GM23338 (cell line): ENCODE measurements at regions not wholly inside any gene's neighbourhood (a gene's known extent, or its start where the extent isn't known, plus 50 kb on each side); places are given as distances from the start of the nearest gene placed in this dataset.

Experiments used
- ATAC-seq: fragments of 200-7000 bp; cut with Tn5 transposase; 3 replicates; pipeline ENCODE4 v1.9.1; 2020
- DNase-seq: peaks from one replicate; pipeline ENCODE4 v3.0.0-alpha.2; 2015; ENCODE audit warnings: low spot score
- H2AFZ ChIP-seq: fragments of 200-600 bp; sonication (generic); 2 replicates; pipeline ENCODE4 v1.8.0; 2016; ENCODE audit warnings: antibody characterized with exemption, mild to moderate bottlenecking, moderate library complexity
- H3F3A ChIP-seq: fragments of 200-600 bp; sonication (generic); replicated peaks from 2 replicates; pipeline ENCODE4 v1.8.0; 2017; ENCODE audit warnings: antibody characterized with exemption, mixed run types, low read depth
- H3K27ac ChIP-seq: fragments of 200-600 bp; sonication (generic); 2 replicates; pipeline ENCODE4 v1.6.1; 2016; ENCODE audit warnings: low read depth
- H3K27me3 ChIP-seq: fragments of 200-600 bp; sonication (generic); 2 replicates; pipeline ENCODE4 v1.8.0; 2016; ENCODE audit warnings: mild to moderate bottlenecking, mixed run types, moderate library complexity; ENCODE audit not compliant: insufficient read depth
- H3K36me3 ChIP-seq: fragments of 200-600 bp; sonication (generic); 2 replicates; pipeline ENCODE4 v1.8.0; 2016; ENCODE audit warnings: mild to moderate bottlenecking; ENCODE audit not compliant: insufficient read depth
- H3K4me1 ChIP-seq: fragments of 200-600 bp; sonication (generic); 2 replicates; pipeline ENCODE4 v1.8.0; 2016; ENCODE audit warnings: mild to moderate bottlenecking, moderate library complexity; ENCODE audit not compliant: insufficient read depth
- H3K4me2 ChIP-seq: fragments of 200-600 bp; sonication (generic); 2 replicates; pipeline ENCODE4 v1.7.1; 2017; ENCODE audit warnings: mixed run types
- H3K4me3 ChIP-seq: fragments of 200-600 bp; sonication (generic); 2 replicates; pipeline ENCODE4 v1.6.1; 2016; ENCODE audit warnings: mixed run types
- H3K79me2 ChIP-seq: fragments of 200-600 bp; sonication (generic); replicated peaks from 2 replicates; pipeline ENCODE4 v1.8.0; 2017; ENCODE audit warnings: mild to moderate bottlenecking; ENCODE audit not compliant: insufficient read depth
- H3K9me2 ChIP-seq: fragments of 200-600 bp; sonication (generic); 2 replicates; pipeline ENCODE4 v1.8.0; 2017; ENCODE audit not compliant: insufficient read depth
- H4K20me1 ChIP-seq: fragments of 200-600 bp; sonication (generic); replicated peaks from 2 replicates; pipeline ENCODE4 v1.8.0; 2017; ENCODE audit warnings: mild to moderate bottlenecking; ENCODE audit not compliant: insufficient read depth
- H3K27ac Mint-ChIP-seq: 2 replicates; pipeline ENCODE4 v1.8.0; 2020; ENCODE audit warnings: inconsistent platforms, mild to moderate bottlenecking, moderate library complexity, mixed read lengths
- H3K27me3 Mint-ChIP-seq: 3 replicates; pipeline ENCODE4 v1.8.0; 2022; ENCODE audit warnings: low read depth, mild to moderate bottlenecking, moderate library complexity, mixed read lengths, inconsistent platforms; ENCODE audit not compliant: insufficient read depth, poor library complexity
- H3K36me3 Mint-ChIP-seq: 3 replicates; pipeline ENCODE4 v1.8.0; 2021; ENCODE audit warnings: low read depth, mild to moderate bottlenecking, inconsistent platforms, moderate library complexity, mixed read lengths
- H3K4me1 Mint-ChIP-seq: 3 replicates; pipeline ENCODE4 v1.8.0; 2020; ENCODE audit warnings: mild to moderate bottlenecking, inconsistent platforms, mixed read lengths
- H3K4me3 Mint-ChIP-seq: 3 replicates; pipeline ENCODE4 v1.8.0; 2021; ENCODE audit warnings: moderate library complexity, mild to moderate bottlenecking, inconsistent platforms, mixed read lengths
- H3K9me3 Mint-ChIP-seq: 3 replicates; pipeline ENCODE4 v1.8.0; 2020; ENCODE audit warnings: moderate library complexity, mild to moderate bottlenecking, inconsistent platforms, mixed read lengths
- CTCF ChIP-seq, 2 experiments: fragments of 200-600 bp in 1 of 2; sonication (generic) in 1 of 2; conservative IDR thresholded peaks; 2 replicates each; pipeline versions ENCODE4 v1.5.1 to v1.6.1; 2016 to 2017; ENCODE audit warnings: antibody characterized with exemption in 2 of 2, low read depth in 2 of 2, mild to moderate bottlenecking in 2 of 2, moderate library complexity in 1 of 2
- JUNB ChIP-seq: IDR thresholded peaks from one replicate; pipeline ENCODE4 v1.6.1; 2016; ENCODE audit warnings: antibody characterized with exemption; ENCODE audit not compliant: unreplicated experiment
- POLR2AphosphoS5 ChIP-seq: IDR thresholded peaks from 2 replicates; pipeline ENCODE4 v1.6.1; 2016; ENCODE audit warnings: antibody characterized with exemption, low read depth
- STAT1 ChIP-seq: IDR thresholded peaks from one replicate; pipeline ENCODE4 v1.6.1; 2016; ENCODE audit warnings: antibody characterized with exemption; ENCODE audit not compliant: unreplicated experiment
- ZNF331 ChIP-seq: fragments of 250-450 bp; sonication (Bioruptor Pico); IDR thresholded peaks from 2 replicates; pipeline ENCODE4 v1.5.0; 2020; ENCODE audit warnings: low read depth, mild to moderate bottlenecking, moderate library complexity
- ZNF462 ChIP-seq: fragments of 250-450 bp; sonication (Bioruptor Pico); IDR thresholded peaks from 2 replicates; pipeline ENCODE4 v1.5.0; 2020; ENCODE audit warnings: mild to moderate bottlenecking, moderate library complexity

GRCh38 chr12:115002434-115002833, 318.5 kb upstream of the TBX3 start (continued):
- no peak for TF ChIP-seq ZNF462
- no peak for TF ChIP-seq STAT1
- TF ChIP-seq ZNF331: no peak
- no peak for TF ChIP-seq JUNB
- no peak for TF ChIP-seq POLR2AphosphoS5

GRCh38 chr12:115001571-115002180, 317.7 kb upstream of the TBX3 start:
- H3K4me2 ChIP-seq: no peak overlapping the region
- no peaks in the 10 kb centered on the region for H3K4me1 ChIP-seq
- Mint-ChIP-seq H3K9me3 (peaks cover under 1% of the 10 kb centered on the region; the same call in 2 of the 3 replicates), H3K36me3 (no peaks in the 10 kb centered on the region; the same call in 2 of the 3 replicates), H3K27ac (no peak overlapping the region), H3K27me3 (peaks cover 2% of the 10 kb centered on the region), H3K4me3 (no peak overlapping the region), H3K4me1 (no peaks in the 10 kb centered on the region)
- no peak overlapping the region for H3K27ac ChIP-seq
- H2AFZ ChIP-seq: no peak overlapping the region
- H3K79me2 ChIP-seq: no peaks in the 10 kb centered on the region
- ATAC-seq (no peak), DNase-seq (no peak)
- H3K36me3 ChIP-seq: no peaks in the 10 kb centered on the region
- no peak for TF ChIP-seq CTCF (conservative IDR thresholded peaks at IDR 0.05; ENCODE audit: low read depth in 2 of 2)
- peaks cover 9% of the 10 kb centered on the region; the same call in 1 of the 2 replicates for H3K9me2 ChIP-seq
- no peaks in the 10 kb centered on the region for H3K27me3 ChIP-seq
- H3K4me3 ChIP-seq: no peak overlapping the region
- H4K20me1 ChIP-seq: no peaks in the 10 kb centered on the region
- no peaks in the 10 kb centered on the region for H3F3A ChIP-seq
